OCI-LY7 (cell line): ENCODE measurements at regions not wholly inside any gene's neighbourhood (a gene's known extent, or its start where the extent isn't known, plus 50 kb on each side); places are given as distances from the start of the nearest gene placed in this dataset.

Experiments used
- BruUV-seq: library from RNA; stranded (reverse); fragments of 400-500 nt; replicated peaks from 2 replicates; lab custom pipeline; 2021; lab: Mats Ljungman, UMichigan
- CTCF ChIA-PET: fragments of 300-600 bp; sonication (Branson Sonifier 250); formaldehyde crosslinking; loops from one replicate; lab custom pipeline; 2022; ENCODE audit warnings: antibody characterized with exemption; ENCODE audit not compliant: unreplicated experiment; lab: Charles Lee
- POLR2A ChIA-PET: fragments of 300-600 bp; sonication (Branson Sonifier 250); formaldehyde crosslinking; loops from one replicate; lab custom pipeline; 2022; ENCODE audit warnings: antibody characterized with exemption; lab: Charles Lee
- DNase-seq: peaks from one replicate; pipeline ENCODE4 v3.0.0-alpha.2; 2015; ENCODE audit warnings: low spot score
- H2AFZ ChIP-seq: fragments of 200-600 bp; sonication (generic), shearing (Covaris generic); 2 replicates; pipeline ENCODE4 v1.6.1; 2014; ENCODE audit warnings: mild to moderate bottlenecking, antibody characterized with exemption, low read length, moderate library complexity
- H3K27ac ChIP-seq: fragments of 200-600 bp; sonication (generic); 2 replicates; pipeline ENCODE4 v1.5.1; 2014; ENCODE audit warnings: mixed run types, low read depth, mild to moderate bottlenecking, moderate library complexity, low read length, inconsistent platforms; ENCODE audit not compliant: poor library complexity, severe bottlenecking
- H3K36me3 ChIP-seq: fragments of 200-600 bp; sonication (generic); 2 replicates; pipeline ENCODE4 v1.6.1; 2014; ENCODE audit warnings: mild to moderate bottlenecking, antibody characterized with exemption, low read length, moderate library complexity, mixed read lengths; ENCODE audit not compliant: insufficient read depth
- H3K4me1 ChIP-seq: fragments of 200-600 bp; sonication (generic); 2 replicates; pipeline ENCODE4 v1.5.1; 2014; ENCODE audit warnings: mild to moderate bottlenecking, low read length; ENCODE audit not compliant: insufficient read depth, poor library complexity, severe bottlenecking
- H3K4me2 ChIP-seq: fragments of 200-600 bp; sonication (generic); 2 replicates; pipeline ENCODE4 v1.6.1; 2014; ENCODE audit warnings: mild to moderate bottlenecking, low read length
- H3K4me3 ChIP-seq: fragments of 200-600 bp; sonication (generic); 2 replicates; pipeline ENCODE4 v1.5.1; 2014; ENCODE audit warnings: mild to moderate bottlenecking, low read depth, low read length; ENCODE audit not compliant: poor library complexity, severe bottlenecking
- H3K79me2 ChIP-seq: fragments of 200-600 bp; sonication (generic); 2 replicates; pipeline ENCODE4 v1.6.1; 2016; ENCODE audit warnings: low read depth, mild to moderate bottlenecking, low read length, moderate library complexity, mixed read lengths; ENCODE audit not compliant: insufficient read depth
- H3K9me2 ChIP-seq: fragments of 200-600 bp; sonication (generic); 2 replicates; pipeline ENCODE4 v1.6.1; 2016; ENCODE audit warnings: mild to moderate bottlenecking, low read length, mixed read lengths; ENCODE audit not compliant: insufficient read depth
- H3K9me3 ChIP-seq: fragments of 200-600 bp; sonication (generic); 2 replicates; pipeline ENCODE4 v1.6.1; 2014; ENCODE audit warnings: mild to moderate bottlenecking, mixed run types, low read length, mixed read lengths
- H4K20me1 ChIP-seq: fragments of 200-600 bp; sonication (generic); 2 replicates; pipeline ENCODE4 v1.6.1; 2014; ENCODE audit warnings: mild to moderate bottlenecking, antibody characterized with exemption, low read length, moderate library complexity, mixed read lengths; ENCODE audit not compliant: insufficient read depth
- CTCF ChIP-seq: fragments of 200-600 bp; sonication (generic); conservative IDR thresholded peaks from 2 replicates; pipeline ENCODE4 v1.5.1; 2014; ENCODE audit warnings: mild to moderate bottlenecking, antibody characterized with exemption, low read length, moderate library complexity, mixed read lengths
- EZH2phosphoT487 ChIP-seq: fragments of 200-600 bp; sonication (generic); IDR thresholded peaks from 2 replicates; pipeline ENCODE4 v1.6.1; 2018; ENCODE audit warnings: low read depth, borderline replicate concordance, mild to moderate bottlenecking, mixed run types, antibody characterized with exemption, low read length, moderate library complexity, mixed read lengths
- intact Hi-C: fragments of 100-400 bp; cut with micrococcal nuclease; formaldehyde crosslinking; loops from one replicate; pipeline ENCODE4 v1.10.0; 2022; ENCODE audit not compliant: unreplicated experiment

DNA sequence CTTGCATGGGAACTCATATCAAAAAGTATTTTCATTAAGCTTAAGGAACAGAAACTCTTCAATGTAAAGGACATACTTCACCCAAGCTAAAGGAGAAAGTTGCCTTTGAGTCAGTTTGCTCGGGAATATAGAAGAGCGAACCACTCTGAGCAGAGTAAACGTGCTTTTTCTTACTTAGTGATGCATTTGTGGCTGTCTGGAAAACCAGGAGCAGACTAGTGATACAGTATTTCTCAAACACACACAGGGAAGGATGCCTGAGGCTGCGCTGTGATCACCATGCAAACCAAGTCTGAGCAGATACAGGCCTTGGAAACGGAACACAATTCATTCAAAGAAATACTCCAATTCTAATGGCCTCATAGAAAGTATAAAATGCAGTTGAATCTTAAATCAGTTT, 121.0 kb upstream of the CDIN1 start:
- Histone ChIP-seq H3K79me2 (no peaks in the 10 kb centered on the region), H3K4me3 (no peak overlapping the region), H3K36me3 (no peaks in the 10 kb centered on the region), H4K20me1 (no peaks in the 10 kb centered on the region), H3K27ac (no peak overlapping the region), H3K4me2 (no peak overlapping the region), H3K4me1 (no peaks in the 10 kb centered on the region), H3K9me2 (no peaks in the 10 kb centered on the region), H3K9me3 (no peaks in the 10 kb centered on the region), H2AFZ (no peak overlapping the region)
- CTCF ChIA-PET: no interaction called here
- TF ChIP-seq EZH2phosphoT487 (no peak), CTCF (no peak)
- no peak for DNase-seq
- POLR2A ChIA-PET: no interaction called here
- BruUV-seq: no TSS peak
- intact Hi-C loops: no loop called here

DNA sequence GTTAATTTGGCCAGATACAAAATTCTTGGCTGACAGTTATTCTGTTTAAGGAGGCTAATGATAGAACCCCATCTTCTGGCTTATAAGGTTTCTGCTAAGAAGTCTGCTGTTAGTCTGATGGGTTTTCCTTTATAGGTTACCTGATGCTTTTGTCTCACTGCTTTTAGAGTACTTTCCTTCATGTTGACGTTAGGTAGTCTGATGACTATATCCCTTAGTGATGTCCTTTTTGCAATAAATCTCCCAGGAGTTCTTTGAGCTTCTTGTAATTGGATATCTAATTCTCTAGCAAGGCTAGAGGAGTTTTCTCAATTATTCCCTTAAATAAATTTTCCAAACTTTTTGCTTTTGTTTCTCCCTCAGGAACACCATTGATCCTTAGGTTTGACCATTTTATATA, 114.1 kb upstream of the CDIN1 start:
- no peak for DNase-seq
- no peaks in the 10 kb centered on the region for H4K20me1 ChIP-seq
- no peak overlapping the region for H2AFZ ChIP-seq
- H3K36me3 ChIP-seq: no peaks in the 10 kb centered on the region
- intact Hi-C loops: no loop called here
- BruUV-seq: no TSS peak
- TF ChIP-seq EZH2phosphoT487: no peak
- TF ChIP-seq CTCF: no peak
- H3K4me1 ChIP-seq: no peaks in the 10 kb centered on the region
- no peaks in the 10 kb centered on the region for H3K79me2 ChIP-seq
- no peaks in the 10 kb centered on the region for H3K9me3 ChIP-seq
- H3K4me2 ChIP-seq: no peak overlapping the region
- ChIA-PET POLR2A (no interaction called here), CTCF (no interaction called here)
- H3K27ac ChIP-seq: no peak overlapping the region
- no peaks in the 10 kb centered on the region for H3K9me2 ChIP-seq
- no peak overlapping the region for H3K4me3 ChIP-seq

DNA sequence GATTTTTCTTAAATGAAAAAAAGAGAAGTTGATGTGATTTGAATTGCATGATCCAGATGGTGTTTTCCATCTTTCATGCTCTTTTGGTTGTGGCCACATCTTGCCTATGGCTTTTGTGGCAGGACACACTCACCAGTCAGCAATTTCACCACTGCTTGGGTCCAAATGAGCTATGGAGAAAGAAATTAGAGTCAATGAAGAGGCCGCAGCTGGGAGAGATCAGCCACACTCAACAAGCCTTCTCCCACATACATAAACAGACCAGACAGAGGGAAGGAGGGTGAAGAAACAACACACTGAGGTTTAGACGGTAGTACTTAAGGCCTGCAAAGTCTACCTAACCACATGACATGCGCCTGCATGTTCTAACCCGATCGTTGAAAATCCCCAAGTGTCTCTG, 110.7 kb upstream of the CDIN1 start:
- POLR2A ChIA-PET: no interaction called here
- no peak overlapping the region for H2AFZ ChIP-seq
- BruUV-seq: no TSS peak

More for the DNA sequence above, 110.7 kb upstream of the CDIN1 start:
- H3K4me3 ChIP-seq: no peak overlapping the region
- no peaks in the 10 kb centered on the region for H3K9me3 ChIP-seq
- intact Hi-C loops: no loop called here
- no peak for DNase-seq
- no peaks in the 10 kb centered on the region for H4K20me1 ChIP-seq
- no peaks in the 10 kb centered on the region for H3K4me1 ChIP-seq
- H3K27ac ChIP-seq: no peak overlapping the region
- TF ChIP-seq CTCF: no peak
- TF ChIP-seq EZH2phosphoT487: no peak
- no peaks in the 10 kb centered on the region for H3K9me2 ChIP-seq
- CTCF ChIA-PET: no interaction called here
- H3K79me2 ChIP-seq: no peaks in the 10 kb centered on the region
- no peak overlapping the region for H3K4me2 ChIP-seq
- no peaks in the 10 kb centered on the region for H3K36me3 ChIP-seq
